Activated T-helper 2 cell treated with anti-CD3 and anti-CD28 coated beads, Interferon-gamma antibody, Interleukin-2, Interleukin-4, amounts not matched to agents 10 μg/mL and 5 μg/mL and 100 μg/mL, durations not matched to agents 14 hours and 24 hours and 36 hours (primary cell): ENCODE measurements at regions not wholly inside any gene's neighbourhood (a gene's known extent, or its start where the extent isn't known, plus 50 kb on each side); places are given as distances from the start of the nearest gene placed in this dataset.

Source experiments
- DNase-seq: peaks from one replicate; pipeline ENCODE4 v3.0.0; 2021; ENCODE audit warnings: low spot score
- H3K27ac Mint-ChIP-seq: one replicate; pipeline ENCODE4 v1.8.0; 2021; ENCODE audit warnings: mixed read lengths
- H3K27me3 Mint-ChIP-seq: one replicate; pipeline ENCODE4 v1.8.0; 2021; ENCODE audit warnings: low read depth, mixed read lengths
- H3K36me3 Mint-ChIP-seq: one replicate; pipeline ENCODE4 v1.8.0; 2021; ENCODE audit warnings: low read depth, mixed read lengths
- H3K4me1 Mint-ChIP-seq: one replicate; pipeline ENCODE4 v1.8.0; 2021; ENCODE audit warnings: low read depth, mixed read lengths
- H3K4me3 Mint-ChIP-seq: one replicate; pipeline ENCODE4 v1.8.0; 2021; ENCODE audit warnings: low read depth, mild to moderate bottlenecking, moderate library complexity, mixed read lengths
- H3K9me3 Mint-ChIP-seq: one replicate; pipeline ENCODE4 v1.8.0; 2021; ENCODE audit warnings: mixed read lengths
- intact Hi-C: fragments of 100-400 bp; cut with micrococcal nuclease; formaldehyde crosslinking; loops from one replicate; pipeline ENCODE4 v1.15.1; 2023

DNA sequence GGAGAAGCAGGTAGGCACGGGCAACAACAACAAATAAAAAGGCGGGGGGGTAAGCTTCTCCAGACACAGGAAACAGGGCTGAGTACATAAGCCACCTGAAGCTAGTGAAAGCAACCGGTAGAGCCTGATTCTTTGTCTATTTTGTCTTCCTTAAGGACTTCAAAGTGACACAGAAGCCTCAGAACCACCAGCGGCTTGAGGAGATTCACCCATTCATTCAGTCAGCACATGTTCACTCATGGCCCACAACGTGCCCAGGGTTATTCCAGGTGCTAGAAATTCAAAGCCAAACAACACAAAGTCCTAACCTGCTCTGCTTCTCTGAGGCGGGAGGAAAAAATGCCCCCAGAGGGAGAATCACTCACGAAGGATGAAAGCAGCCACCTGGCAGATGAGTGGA lies 69.3 kb upstream of the C7orf33 start:
- intact Hi-C loops, result no loop called here
- Mint-ChIP-seq H3K4me1 (no peaks in the 10 kb centered on the region), H3K36me3 (no peaks in the 10 kb centered on the region), H3K9me3 (no peaks in the 10 kb centered on the region), H3K4me3 (no peak overlapping the region), H3K27me3 (peaks cover 64% of the 10 kb centered on the region), H3K27ac (no peak overlapping the region)
- DNase-seq, result no peak

DNA sequence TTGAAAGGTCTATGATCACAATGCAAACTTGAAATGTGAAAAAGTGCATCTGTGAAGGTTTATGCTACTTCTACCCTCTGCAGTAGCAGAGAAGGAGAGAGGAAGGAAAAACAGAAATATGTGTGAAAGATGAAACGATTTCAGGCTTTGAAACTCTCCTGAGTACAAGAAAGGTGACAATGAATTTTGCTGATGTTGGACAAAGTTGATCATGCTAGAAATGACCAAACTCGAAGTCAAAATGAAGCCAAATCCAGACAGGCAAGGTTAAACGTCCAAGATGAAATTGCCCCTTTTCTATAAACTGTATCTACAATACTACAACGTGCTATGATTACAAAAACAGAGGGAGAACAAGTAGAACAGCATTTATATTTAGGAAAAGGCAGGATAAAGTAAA lies 67.0 kb upstream of the C7orf33 start:
- H3K27ac Mint-ChIP-seq, result no peak overlapping the region
- peaks cover 67% of the 10 kb centered on the region for H3K27me3 Mint-ChIP-seq
- peaks cover 2% of the 10 kb centered on the region for H3K4me1 Mint-ChIP-seq
- H3K4me3 Mint-ChIP-seq, result no peak overlapping the region
- H3K36me3 Mint-ChIP-seq, result no peaks in the 10 kb centered on the region
- no peaks in the 10 kb centered on the region for H3K9me3 Mint-ChIP-seq
- DNase-seq, result no peak
- intact Hi-C loops, result no loop called here

DNA sequence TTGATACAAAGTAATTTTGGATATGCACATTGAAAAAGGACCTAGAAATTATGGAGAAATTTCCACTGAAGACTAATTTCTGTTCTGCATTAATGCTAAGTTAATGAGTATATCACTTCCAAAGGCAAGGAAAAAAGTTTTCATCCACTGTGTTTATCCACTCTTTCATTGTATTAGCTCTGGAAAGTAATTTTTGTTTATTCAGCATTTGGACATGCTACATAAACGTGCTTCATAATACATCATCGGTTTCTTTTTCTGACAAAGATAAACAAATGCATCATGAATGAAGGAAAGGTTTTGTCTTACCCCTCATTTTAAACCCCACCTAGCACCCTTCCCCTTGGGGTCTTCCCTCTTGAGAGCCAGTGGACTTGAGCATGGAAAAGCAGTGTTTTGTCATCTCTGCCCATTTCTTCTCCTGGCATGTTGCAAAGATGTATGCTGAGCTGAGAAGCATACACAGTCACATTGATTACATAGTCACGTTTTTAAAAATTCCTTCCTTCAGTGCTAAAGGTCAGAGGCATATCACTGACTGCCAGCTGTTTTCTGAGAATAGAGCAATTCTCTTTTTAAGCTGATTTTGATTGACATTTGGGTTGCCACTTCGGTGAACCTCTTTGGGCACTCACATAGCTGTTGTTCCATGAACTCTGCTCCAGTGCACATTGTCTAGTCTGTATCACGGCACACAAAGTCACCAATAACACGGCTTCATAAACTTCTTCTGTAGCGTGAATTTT lies 65.9 kb upstream of the C7orf33 start:
- no peaks in the 10 kb centered on the region for H3K9me3 Mint-ChIP-seq
- H3K4me3 Mint-ChIP-seq, result no peak overlapping the region
- intact Hi-C loops, result no loop called here
- DNase-seq, result no peak
- H3K36me3 Mint-ChIP-seq, result no peaks in the 10 kb centered on the region
- no peak overlapping the region for H3K27ac Mint-ChIP-seq
- H3K4me1 Mint-ChIP-seq, result peaks cover 2% of the 10 kb centered on the region
- peaks cover 65% of the 10 kb centered on the region for H3K27me3 Mint-ChIP-seq

DNA sequence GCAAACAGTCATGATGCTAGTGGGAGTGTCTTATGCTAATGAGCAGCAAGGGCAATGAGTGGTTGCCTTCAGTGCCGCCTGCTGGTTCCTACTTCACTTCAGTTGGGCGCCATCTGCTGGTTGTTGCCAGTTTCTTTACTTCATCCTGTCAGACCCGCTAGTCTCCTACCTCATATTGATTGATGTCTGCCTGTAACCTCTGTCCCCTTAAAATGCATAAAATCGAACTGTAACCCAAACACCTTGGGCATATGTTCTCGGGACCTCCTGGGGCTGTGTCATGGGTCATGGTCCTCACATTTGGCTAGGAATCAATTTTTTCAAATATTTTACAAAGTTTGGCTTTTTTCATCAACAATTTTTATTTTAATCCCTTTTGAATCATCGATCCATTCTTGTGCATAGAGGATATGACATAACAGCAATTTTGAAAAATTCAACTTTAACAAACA lies 62.8 kb upstream of the C7orf33 start:
- intact Hi-C loops, result loop anchor here (1.0 kb wide), 1 partner anchor 23 kb away; no protein-coding TSS in a partner anchor
- Mint-ChIP-seq H3K4me1 (peaks cover 3% of the 10 kb centered on the region), H3K9me3 (no peaks in the 10 kb centered on the region), H3K36me3 (no peaks in the 10 kb centered on the region), H3K27me3 (peaks cover 64% of the 10 kb centered on the region), H3K27ac (no peak overlapping the region), H3K4me3 (no peak overlapping the region)
- DNase-seq, result peak; percentile 79

DNA sequence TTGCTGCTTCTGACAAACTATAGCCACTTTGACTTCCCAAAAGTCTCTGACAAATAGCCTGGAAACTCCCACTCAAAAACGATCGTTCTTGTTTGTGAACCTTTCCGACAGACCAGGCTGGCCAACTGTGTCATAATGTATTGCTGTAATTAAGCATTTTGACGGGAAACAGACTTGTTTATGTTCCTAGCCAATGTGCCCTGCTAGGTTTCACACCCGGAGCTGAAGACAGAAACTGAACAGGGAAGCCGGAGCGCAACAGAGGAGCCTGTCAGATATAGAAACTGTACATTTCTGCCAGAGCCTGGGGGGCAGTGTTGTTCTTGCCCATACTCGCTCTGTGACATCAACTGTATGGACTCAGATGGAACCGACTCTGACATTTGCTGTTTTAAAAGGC lies 55.3 kb upstream of the C7orf33 start:
- Mint-ChIP-seq H3K36me3 (no peaks in the 10 kb centered on the region), H3K27ac (no peak overlapping the region), H3K4me3 (no peak overlapping the region), H3K27me3 (peaks cover 22% of the 10 kb centered on the region), H3K9me3 (no peaks in the 10 kb centered on the region), H3K4me1 (peaks cover 12% of the 10 kb centered on the region)
- no peak for DNase-seq
- intact Hi-C loops, result no loop called here

DNA sequence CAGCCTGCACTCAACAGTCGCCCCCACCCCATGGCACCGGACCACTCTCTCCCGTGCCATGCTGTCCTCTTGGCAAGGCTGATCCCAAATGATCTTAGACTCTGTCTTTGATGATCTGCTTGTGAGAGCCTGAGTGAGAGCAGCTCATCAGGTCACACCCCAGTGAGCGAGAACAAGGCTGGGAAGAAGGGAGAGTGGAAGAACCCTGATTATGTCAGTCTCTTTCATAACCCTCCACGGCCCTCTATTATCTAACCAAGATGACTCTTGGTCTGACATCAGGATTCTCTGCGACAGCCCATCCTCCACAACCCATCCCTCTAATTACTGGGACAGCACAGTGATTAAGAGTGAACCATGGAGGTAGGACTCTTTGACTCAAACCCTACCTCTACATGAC lies 53.1 kb upstream of the C7orf33 start:
- intact Hi-C loops, result no loop called here
- Mint-ChIP-seq H3K27ac (no peak overlapping the region), H3K27me3 (peaks cover 7% of the 10 kb centered on the region), H3K4me3 (no peak overlapping the region), H3K4me1 (peaks cover 10% of the 10 kb centered on the region), H3K9me3 (no peaks in the 10 kb centered on the region), H3K36me3 (no peaks in the 10 kb centered on the region)
- no peak for DNase-seq

DNA sequence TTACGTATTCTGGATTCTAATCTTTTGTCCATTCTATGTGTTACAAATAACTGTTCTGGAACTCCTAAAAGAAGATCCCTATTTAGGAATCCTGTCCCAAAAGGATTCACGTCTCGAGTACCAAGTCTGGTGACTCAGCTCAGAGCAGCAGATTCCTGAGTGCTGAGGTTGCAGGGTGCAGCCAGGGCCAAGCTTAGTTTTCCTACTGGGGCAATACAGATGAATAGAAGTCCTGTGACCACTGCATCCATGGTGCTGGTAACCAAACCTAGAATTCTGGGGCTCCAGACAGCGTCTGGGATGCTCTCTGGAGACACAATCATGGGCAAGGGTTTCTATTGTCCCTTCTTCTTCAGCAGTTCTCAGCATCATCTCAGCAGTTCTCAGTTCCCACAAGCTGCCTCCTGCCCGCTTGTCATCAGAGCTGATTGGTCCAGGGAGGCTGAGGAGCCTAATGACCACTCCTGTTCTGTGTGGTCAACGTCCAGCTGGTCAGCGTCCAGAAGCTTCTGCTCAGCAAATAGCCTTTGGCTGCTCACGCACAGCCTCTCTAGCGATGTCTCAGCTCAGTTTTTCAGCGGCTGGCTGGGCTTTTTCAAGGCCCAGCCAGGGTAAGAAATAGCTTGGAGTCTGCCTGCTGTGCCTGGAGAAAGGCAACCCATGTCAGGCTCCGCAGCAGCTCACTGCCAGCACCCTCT lies 50.4 kb upstream of the C7orf33 start:
- no peak overlapping the region for H3K4me3 Mint-ChIP-seq
- no peaks in the 10 kb centered on the region for H3K36me3 Mint-ChIP-seq
- H3K27ac Mint-ChIP-seq, result no peak overlapping the region
- no peak for DNase-seq
- intact Hi-C loops, result no loop called here
- peaks cover 6% of the 10 kb centered on the region for H3K4me1 Mint-ChIP-seq
- H3K9me3 Mint-ChIP-seq, result no peaks in the 10 kb centered on the region
- H3K27me3 Mint-ChIP-seq, result peaks cover 3% of the 10 kb centered on the region
